ENCODE measurements at regions not wholly inside any gene's neighbourhood (a gene's known extent, or its start where the extent isn't known, plus 50 kb on each side); places are given as distances from the start of the nearest gene placed in this dataset.

DNA sequence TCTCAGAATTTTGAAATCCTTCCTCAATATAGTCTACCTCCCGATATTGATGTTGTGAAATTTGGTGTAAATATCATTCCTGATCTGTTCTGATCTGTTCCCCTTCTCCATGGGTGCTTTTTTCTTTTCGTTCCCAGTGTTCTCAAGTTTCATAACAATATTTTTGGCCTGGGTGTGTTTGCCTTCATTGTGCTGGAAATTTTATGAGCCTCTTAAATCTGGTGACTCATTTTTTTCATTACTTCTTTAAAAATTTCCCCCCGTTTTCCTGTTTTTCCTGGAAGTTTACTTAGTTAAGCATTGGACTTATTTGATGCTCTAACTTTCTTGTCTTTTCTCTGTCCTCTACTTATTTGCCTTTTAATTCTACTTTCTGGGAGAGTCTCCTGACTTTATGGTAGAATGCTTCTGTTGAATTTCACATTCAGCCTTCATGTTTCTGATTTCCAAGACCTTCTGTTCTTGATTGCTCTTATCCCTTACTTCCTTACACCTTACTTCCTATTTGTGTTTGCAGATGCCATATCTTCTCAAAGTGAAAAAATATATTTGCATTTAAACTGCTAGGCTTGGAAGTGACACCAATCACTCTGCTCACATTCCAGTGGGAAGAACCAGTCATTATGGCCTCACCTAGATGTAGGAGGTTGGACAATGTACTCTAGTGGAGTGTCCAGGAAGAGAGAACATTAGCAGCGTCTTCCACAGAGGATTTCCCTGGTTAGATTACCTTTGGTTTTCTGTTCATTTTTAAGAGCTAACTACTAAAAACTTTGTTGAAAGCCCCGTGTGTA lies 441.9 kb downstream of the ARHGEF28 start:
- Histone ChIP-seq H3K79me2 (replicated peaks; ENCODE audit: insufficient read depth) (no peaks in the 10 kb centered on the region), H4K20me1 (replicated peaks; ENCODE audit: insufficient read depth) (no peaks in the 10 kb centered on the region), H3K4me1 (ENCODE audit: insufficient read depth) (no peaks in the 10 kb centered on the region), H3F3A (replicated peaks; ENCODE audit: low read depth) (no peaks in the 10 kb centered on the region), H3K4me2 (no peak overlapping the region), H3K27me3 (ENCODE audit: insufficient read depth) (no peaks in the 10 kb centered on the region), H3K4me3 (no peak overlapping the region), H3K27ac (ENCODE audit: low read depth) (no peak overlapping the region), H2AFZ (peak overlapping the region; percentile 14; the same call in 1 of the 2 replicates), H3K9me2 (ENCODE audit: insufficient read depth) (no peaks in the 10 kb centered on the region), H3K36me3 (ENCODE audit: insufficient read depth) (no peaks in the 10 kb centered on the region)
- ATAC-seq (no peak), DNase-seq (ENCODE audit: low spot score) (no peak)
- H3K4me3 Mint-ChIP-seq, result no peak overlapping the region
- peaks cover 6% of the 10 kb centered on the region; the same call in 1 of the 3 replicates for H3K4me1 Mint-ChIP-seq
- no peaks in the 10 kb centered on the region for H3K9me3 Mint-ChIP-seq
- TF ChIP-seq ZNF114 (CRISPR knock-in tag; IDR thresholded peaks at IDR 0.05) (no peak), JUNB (IDR thresholded peaks at IDR 0.05; ENCODE audit: unreplicated experiment) (no peak), ZNF331 (CRISPR knock-in tag; IDR thresholded peaks at IDR 0.05; ENCODE audit: low read depth) (no peak), CREB1 (CRISPR knock-in tag; IDR thresholded peaks at IDR 0.05; ENCODE audit: low read depth) (no peak), POLR2AphosphoS5 (IDR thresholded peaks at IDR 0.05; ENCODE audit: low read depth) (no peak), EZH2 (IDR thresholded peaks at IDR 0.05; ENCODE audit: low read depth, unreplicated experiment) (no peak)
- TF ChIP-seq, protein P1, sequence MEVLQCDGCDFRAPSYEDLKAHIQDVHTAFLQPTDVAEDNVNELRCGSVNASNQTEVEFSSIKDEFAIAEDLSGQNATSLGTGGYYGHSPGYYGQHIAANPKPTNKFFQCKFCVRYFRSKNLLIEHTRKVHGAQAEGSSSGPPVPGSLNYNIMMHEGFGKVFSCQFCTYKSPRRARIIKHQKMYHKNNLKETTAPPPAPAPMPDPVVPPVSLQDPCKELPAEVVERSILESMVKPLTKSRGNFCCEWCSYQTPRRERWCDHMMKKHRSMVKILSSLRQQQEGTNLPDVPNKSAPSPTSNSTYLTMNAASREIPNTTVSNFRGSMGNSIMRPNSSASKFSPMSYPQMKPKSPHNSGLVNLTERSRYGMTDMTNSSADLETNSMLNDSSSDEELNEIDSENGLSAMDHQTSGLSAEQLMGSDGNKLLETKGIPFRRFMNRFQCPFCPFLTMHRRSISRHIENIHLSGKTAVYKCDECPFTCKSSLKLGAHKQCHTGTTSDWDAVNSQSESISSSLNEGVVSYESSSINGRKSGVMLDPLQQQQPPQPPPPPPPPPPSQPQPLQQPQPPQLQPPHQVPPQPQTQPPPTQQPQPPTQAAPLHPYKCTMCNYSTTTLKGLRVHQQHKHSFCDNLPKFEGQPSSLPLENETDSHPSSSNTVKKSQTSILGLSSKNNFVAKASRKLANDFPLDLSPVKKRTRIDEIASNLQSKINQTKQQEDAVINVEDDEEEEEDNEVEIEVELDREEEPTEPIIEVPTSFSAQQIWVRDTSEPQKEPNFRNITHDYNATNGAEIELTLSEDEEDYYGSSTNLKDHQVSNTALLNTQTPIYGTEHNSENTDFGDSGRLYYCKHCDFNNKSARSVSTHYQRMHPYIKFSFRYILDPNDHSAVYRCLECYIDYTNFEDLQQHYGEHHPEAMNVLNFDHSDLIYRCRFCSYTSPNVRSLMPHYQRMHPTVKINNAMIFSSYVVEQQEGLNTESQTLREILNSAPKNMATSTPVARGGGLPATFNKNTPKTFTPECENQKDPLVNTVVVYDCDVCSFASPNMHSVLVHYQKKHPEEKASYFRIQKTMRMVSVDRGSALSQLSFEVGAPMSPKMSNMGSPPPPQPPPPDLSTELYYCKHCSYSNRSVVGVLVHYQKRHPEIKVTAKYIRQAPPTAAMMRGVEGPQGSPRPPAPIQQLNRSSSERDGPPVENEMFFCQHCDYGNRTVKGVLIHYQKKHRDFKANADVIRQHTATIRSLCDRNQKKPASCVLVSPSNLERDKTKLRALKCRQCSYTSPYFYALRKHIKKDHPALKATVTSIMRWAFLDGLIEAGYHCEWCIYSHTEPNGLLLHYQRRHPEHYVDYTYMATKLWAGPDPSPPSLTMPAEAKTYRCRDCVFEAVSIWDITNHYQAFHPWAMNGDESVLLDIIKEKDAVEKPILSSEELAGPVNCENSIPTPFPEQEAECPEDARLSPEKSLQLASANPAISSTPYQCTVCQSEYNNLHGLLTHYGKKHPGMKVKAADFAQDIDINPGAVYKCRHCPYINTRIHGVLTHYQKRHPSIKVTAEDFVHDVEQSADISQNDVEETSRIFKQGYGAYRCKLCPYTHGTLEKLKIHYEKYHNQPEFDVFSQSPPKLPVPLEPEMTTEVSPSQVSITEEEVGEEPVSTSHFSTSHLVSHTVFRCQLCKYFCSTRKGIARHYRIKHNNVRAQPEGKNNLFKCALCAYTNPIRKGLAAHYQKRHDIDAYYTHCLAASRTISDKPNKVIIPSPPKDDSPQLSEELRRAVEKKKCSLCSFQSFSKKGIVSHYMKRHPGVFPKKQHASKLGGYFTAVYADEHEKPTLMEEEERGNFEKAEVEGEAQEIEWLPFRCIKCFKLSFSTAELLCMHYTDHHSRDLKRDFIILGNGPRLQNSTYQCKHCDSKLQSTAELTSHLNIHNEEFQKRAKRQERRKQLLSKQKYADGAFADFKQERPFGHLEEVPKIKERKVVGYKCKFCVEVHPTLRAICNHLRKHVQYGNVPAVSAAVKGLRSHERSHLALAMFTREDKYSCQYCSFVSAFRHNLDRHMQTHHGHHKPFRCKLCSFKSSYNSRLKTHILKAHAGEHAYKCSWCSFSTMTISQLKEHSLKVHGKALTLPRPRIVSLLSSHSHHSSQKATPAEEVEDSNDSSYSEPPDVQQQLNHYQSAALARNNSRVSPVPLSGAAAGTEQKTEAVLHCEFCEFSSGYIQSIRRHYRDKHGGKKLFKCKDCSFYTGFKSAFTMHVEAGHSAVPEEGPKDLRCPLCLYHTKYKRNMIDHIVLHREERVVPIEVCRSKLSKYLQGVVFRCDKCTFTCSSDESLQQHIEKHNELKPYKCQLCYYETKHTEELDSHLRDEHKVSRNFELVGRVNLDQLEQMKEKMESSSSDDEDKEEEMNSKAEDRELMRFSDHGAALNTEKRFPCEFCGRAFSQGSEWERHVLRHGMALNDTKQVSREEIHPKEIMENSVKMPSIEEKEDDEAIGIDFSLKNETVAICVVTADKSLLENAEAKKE (CRISPR knock-in tag; IDR thresholded peaks at IDR 0.05), result no peak
- TF ChIP-seq, protein P2, sequence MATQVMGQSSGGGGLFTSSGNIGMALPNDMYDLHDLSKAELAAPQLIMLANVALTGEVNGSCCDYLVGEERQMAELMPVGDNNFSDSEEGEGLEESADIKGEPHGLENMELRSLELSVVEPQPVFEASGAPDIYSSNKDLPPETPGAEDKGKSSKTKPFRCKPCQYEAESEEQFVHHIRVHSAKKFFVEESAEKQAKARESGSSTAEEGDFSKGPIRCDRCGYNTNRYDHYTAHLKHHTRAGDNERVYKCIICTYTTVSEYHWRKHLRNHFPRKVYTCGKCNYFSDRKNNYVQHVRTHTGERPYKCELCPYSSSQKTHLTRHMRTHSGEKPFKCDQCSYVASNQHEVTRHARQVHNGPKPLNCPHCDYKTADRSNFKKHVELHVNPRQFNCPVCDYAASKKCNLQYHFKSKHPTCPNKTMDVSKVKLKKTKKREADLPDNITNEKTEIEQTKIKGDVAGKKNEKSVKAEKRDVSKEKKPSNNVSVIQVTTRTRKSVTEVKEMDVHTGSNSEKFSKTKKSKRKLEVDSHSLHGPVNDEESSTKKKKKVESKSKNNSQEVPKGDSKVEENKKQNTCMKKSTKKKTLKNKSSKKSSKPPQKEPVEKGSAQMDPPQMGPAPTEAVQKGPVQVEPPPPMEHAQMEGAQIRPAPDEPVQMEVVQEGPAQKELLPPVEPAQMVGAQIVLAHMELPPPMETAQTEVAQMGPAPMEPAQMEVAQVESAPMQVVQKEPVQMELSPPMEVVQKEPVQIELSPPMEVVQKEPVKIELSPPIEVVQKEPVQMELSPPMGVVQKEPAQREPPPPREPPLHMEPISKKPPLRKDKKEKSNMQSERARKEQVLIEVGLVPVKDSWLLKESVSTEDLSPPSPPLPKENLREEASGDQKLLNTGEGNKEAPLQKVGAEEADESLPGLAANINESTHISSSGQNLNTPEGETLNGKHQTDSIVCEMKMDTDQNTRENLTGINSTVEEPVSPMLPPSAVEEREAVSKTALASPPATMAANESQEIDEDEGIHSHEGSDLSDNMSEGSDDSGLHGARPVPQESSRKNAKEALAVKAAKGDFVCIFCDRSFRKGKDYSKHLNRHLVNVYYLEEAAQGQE (IDR thresholded peaks at IDR 0.05; ENCODE audit: unreplicated experiment), result no peak
- TF ChIP-seq, protein P3, sequence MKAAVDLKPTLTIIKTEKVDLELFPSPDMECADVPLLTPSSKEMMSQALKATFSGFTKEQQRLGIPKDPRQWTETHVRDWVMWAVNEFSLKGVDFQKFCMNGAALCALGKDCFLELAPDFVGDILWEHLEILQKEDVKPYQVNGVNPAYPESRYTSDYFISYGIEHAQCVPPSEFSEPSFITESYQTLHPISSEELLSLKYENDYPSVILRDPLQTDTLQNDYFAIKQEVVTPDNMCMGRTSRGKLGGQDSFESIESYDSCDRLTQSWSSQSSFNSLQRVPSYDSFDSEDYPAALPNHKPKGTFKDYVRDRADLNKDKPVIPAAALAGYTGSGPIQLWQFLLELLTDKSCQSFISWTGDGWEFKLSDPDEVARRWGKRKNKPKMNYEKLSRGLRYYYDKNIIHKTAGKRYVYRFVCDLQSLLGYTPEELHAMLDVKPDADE (IDR thresholded peaks at IDR 0.05), result no peak
- TF ChIP-seq, protein P4, sequence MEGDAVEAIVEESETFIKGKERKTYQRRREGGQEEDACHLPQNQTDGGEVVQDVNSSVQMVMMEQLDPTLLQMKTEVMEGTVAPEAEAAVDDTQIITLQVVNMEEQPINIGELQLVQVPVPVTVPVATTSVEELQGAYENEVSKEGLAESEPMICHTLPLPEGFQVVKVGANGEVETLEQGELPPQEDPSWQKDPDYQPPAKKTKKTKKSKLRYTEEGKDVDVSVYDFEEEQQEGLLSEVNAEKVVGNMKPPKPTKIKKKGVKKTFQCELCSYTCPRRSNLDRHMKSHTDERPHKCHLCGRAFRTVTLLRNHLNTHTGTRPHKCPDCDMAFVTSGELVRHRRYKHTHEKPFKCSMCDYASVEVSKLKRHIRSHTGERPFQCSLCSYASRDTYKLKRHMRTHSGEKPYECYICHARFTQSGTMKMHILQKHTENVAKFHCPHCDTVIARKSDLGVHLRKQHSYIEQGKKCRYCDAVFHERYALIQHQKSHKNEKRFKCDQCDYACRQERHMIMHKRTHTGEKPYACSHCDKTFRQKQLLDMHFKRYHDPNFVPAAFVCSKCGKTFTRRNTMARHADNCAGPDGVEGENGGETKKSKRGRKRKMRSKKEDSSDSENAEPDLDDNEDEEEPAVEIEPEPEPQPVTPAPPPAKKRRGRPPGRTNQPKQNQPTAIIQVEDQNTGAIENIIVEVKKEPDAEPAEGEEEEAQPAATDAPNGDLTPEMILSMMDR (conservative IDR thresholded peaks at IDR 0.05; ENCODE audit: low read depth in 2 of 2), result no peak
- no peaks in the 10 kb centered on the region for H3K27me3 Mint-ChIP-seq (ENCODE audit: insufficient read depth, low read depth, poor library complexity)
- no peaks in the 10 kb centered on the region for H3K36me3 Mint-ChIP-seq (ENCODE audit: low read depth)
- H3K27ac Mint-ChIP-seq, result no peak overlapping the region

All from GM23338 (cell line).